Jurkat, Clone E6-1 (cell line): ENCODE measurements at regions not wholly inside any gene's neighbourhood (a gene's known extent, or its start where the extent isn't known, plus 50 kb on each side); places are given as distances from the start of the nearest gene placed in this dataset.
A peak's percentile ranks its signal among the peaks of the same experiment; 100 is the strongest.

ENCODE experiments used
- DNase-seq: peaks from one replicate; pipeline ENCODE4 v3.0.0-alpha.2; 2011; ENCODE audit warnings: low read depth, low spot score
- H3K4me3 ChIP-seq: 2 replicates; pipeline ENCODE4 v1.5.1; 2011; ENCODE audit warnings: mild to moderate bottlenecking, low read length, control low read depth, moderate library complexity

DNA sequence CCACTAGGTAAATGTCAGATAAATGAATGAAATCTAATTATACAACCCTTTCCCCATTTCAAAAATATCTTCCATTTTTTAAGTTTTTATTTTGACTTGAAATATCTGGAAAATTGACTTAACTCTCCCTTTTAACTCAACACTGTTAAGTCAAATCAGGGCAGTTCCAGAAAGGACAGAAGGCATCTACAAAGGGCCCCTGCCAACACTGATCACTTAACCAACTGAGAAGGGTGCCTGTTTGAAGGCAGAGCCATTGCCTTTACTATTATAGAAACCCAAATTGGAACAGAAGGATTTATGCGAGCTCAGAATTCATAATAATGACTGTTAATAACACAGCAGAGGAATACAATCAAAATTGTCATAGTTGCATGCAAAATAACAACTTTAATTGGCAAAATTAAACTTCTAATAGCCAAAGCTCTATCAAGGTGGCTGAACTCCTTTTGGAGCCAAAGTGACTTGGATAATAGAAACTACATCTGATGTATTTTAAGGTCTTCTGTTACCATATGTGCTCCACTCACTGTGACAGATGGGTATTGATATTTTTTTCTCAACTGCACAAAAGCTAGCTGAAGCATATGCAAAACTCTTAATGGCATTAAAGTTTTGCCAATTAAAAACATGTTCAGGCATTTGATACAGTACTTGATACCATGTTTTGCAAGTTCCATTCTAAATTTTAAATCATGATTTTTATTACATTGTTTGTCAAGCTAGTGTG is 383.8 kb downstream of the NOVA1 start:
- H3K4me3 ChIP-seq, result no peak overlapping the region
- DNase-seq, result no peak

GRCh38 chr14:26209699-26210098 is 388.1 kb downstream of the NOVA1 start:
- no peak overlapping the region for H3K4me3 ChIP-seq
- DNase-seq, result no peak

DNA sequence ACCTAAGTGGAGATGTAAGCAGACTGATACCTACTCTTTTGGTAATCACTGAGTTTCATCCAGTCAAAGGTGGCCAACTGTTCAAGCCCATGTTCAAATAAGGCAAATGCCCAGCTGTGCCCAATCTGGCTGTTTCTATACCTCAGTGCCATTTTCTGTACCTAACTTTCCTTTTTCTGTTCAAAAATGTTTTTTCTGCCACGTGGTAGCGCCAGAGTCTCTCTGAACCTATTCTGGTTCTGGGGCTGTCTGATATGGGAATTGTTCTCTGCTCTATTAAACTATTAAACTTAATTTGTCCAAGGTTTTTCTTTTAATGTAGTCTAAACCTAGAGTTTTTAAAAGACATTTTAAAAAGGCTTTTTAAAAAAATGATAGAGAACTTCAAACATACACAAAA is 391.2 kb downstream of the NOVA1 start:
- no peak overlapping the region for H3K4me3 ChIP-seq
- no peak for DNase-seq

DNA sequence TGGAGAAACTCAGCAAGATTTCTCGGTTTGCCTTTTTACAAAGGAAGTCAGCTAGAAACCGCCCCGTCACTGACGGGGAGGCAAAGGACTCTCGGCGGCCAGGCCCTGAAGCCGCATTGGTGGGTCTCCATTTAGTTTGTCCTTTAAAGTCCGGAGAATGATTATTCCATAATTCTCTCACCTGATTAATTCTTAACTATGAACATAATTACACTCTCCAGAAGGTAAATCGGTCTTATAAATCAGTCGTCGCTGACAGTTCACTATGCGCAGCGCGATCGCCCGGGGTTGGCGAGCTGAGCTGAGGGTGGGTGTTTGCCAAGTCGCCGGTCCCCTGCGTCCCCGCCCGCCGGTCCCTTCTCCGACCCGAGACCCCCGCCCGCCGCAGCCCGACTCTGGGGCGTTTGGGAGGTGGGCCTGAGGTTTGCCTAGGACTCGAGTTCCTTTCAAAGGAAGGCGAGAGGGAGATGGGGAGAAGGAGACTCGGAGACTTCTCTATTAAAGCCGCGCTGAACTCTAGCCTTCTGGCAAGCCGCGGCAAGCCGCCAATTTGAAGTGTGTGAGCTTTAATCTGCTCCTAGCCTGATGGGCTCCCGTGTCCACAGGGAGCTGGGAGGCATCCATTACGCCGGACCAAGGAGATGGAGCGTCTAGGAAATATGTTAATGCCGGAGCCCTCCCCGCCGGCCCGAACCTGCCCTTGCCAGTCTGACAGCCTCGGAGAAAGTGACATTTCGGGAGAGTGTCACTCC is 392.9 kb downstream of the NOVA1 start:
- H3K4me3 ChIP-seq, result no peak overlapping the region
- no peak for DNase-seq

DNA sequence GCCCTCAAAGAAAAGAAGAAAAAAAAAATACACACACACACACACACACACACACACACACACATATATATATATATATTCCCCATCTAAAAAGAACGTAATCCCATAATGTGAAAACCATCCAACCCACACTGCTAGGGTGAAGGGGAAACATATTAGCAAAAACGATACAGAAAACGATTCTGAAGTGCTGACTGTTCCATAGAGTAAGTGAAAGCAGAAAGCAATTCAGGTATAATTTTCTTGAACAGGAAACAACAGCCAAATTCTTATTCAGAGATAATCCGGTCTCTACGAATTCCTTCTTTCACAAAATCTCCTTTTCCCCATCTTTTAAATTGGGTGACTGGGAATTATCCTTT is 393.5 kb downstream of the NOVA1 start:
- H3K4me3 ChIP-seq, result no peak overlapping the region
- no peak for DNase-seq

DNA sequence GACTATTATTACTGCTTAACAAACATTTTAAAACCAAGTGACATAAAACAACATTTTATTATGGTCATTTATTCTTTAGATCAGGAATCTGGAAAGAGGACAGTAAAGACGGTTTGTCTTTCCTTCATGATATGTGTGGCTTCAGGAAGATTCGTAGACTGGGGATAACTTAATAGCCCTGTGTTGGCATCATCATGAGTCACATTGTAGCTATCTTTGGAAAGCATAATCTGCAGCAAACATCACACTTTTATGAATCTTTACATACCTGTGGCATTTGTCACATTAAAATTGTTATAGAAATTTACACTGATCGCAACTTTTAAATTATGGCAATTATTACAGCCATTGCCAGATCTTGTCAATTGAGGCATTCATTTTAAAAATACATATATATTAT is 397.1 kb downstream of the NOVA1 start:
- no peak overlapping the region for H3K4me3 ChIP-seq
- no peak for DNase-seq

DNA sequence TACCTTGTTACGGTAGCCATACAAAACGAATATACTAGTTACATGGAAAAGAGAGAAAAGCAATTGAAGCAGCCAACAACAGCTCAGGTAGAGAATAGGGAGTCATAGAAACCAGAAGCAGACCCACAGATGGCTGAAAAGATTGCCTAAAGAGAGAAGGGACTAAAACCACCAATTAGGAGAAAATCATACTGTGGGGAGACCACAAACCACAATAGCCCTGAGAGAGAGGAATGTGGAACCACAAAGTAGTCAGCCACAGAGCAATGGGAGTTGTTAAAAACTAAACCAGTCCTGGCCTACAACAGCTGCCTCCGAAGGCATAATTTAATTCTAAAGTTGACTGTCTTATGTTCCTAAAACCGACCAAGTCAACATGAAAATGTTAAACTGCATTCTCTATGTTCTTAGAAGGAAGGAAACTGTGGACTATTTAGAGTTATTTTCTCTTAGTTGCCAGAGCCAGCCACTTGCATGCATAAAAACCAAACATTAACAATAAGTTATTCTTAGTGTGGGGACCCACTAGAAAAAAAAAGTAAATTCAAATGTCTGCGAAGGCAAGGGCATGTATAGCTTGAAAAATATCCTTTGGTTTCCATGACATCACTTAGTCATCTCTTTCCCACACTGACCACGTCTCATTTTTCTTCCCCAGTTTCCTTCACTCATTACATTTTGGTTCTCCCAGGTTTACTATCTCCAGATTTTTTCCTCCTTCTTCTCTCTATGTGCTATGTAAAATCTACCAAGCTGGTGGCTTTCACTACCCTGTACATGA is 398.1 kb downstream of the NOVA1 start:
- peak; percentile 72 for DNase-seq
- H3K4me3 ChIP-seq, result no peak overlapping the region

GRCh38 chr14:26199096-26199495 is 398.7 kb downstream of the NOVA1 start:
- no peak for DNase-seq
- no peak overlapping the region for H3K4me3 ChIP-seq

DNA sequence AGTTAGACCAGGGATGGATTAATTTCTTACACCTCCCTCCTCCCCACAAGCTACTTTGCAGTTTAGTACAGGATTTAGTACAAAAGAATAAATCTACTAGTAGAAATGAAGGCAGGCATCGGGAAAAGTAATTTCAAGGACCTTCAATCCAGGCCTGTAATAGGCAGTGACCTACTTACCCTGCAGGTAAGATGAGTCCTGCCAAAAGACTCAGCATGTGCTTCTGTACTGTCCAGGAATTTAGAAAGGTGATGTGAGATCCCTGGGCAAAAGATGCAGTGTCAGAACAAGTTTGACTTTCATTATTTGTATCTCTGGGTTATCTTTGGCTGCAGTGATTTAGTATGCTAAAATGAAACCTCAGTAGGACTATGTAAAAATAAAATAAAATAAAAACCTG is 403.0 kb downstream of the NOVA1 start:
- DNase-seq, result no peak
- H3K4me3 ChIP-seq, result no peak overlapping the region

GRCh38 chr14:26191671-26192070 is 406.2 kb downstream of the NOVA1 start:
- DNase-seq, result no peak

GRCh38 chr14:26191123-26191522 is 406.7 kb downstream of the NOVA1 start:
- H3K4me3 ChIP-seq, result no peak overlapping the region
- DNase-seq, result no peak

More at GRCh38 chr14:26191671-26192070, 406.2 kb downstream of the NOVA1 start:
- no peak overlapping the region for H3K4me3 ChIP-seq

GRCh38 chr14:26190646-26191045 is 407.2 kb downstream of the NOVA1 start:
- no peak overlapping the region for H3K4me3 ChIP-seq
- no peak for DNase-seq

DNA sequence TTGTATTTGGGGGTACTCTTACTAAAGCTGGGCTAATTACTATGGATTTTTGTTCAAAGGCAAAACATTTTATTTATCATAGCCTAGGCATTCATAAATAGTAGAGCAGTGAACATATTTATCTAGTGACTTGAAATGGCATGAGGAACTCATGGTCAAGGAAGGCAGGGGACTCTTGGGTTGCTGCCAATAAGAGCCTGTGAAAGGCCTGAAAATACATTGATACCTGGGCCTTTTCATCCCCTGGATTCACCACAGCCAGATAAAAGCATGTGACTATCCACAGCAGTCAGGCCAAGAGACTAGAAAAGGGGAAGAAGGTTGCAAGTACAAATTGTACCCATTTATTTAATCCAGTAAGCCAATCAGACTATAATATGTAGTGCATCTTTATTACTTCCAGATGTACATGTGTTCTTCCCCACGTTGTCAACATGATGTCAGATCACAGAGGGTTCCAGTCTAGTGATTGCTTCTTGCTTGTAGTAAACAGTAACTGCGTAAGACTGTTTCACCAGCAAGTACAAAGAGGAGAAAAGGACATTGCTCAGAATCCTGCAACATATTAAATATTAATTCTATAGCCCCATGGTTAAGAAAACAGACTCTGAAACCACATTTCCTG is 409.7 kb downstream of the NOVA1 start:
- no peak overlapping the region for H3K4me3 ChIP-seq
- DNase-seq, result no peak

GRCh38 chr14:26180221-26180620 is 417.6 kb downstream of the NOVA1 start:
- no peak overlapping the region for H3K4me3 ChIP-seq
- DNase-seq, result no peak

- no peak for DNase-seq
- H3K4me3 ChIP-seq, result no peak overlapping the region
These were observed 422.2 kb downstream of the NOVA1 start for GRCh38 chr14:26175658-26176057.

DNA sequence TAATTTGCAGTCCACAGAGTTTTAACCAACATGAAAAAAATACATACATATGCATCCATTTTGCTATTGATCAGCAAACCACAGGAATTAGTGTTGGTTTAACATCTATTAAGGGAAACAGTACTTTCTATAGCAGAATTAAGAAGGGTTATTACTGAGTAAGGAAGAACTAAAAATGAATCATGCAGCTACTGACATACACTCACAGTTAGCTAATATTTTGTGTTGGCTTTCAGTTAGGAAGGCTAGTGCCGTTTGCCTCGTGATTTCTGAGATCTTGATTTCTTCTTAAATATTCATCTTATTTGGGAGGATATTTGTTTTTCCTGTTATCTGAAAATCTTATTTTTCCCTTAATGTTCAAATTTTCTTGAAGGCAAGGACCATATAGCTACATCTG is 423.4 kb downstream of the NOVA1 start:
- H3K4me3 ChIP-seq, result no peak overlapping the region

GRCh38 chr14:26173581-26174110 is 424.2 kb downstream of the NOVA1 start:
- no peak overlapping the region for H3K4me3 ChIP-seq
- DNase-seq, result no peak

More for the DNA sequence above, 423.4 kb downstream of the NOVA1 start:
- no peak for DNase-seq

DNA sequence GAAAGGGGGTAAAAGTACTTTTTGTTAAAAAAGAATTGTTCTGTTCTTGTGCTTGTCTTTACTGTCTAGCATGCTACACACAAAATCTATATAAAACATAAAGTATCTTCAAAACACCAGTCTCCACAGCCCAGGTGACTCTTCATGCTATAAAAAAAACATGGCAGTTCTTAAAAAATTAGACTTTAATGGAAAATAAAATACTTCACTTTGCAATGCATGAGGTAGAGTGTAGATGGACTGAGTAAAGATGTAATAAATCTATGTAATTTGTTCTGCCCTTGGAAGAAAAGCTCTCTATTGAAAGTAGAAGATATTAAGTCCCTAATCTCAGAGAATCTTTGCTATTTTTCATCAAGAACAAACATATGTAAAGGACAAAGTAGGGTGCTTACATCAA is 425.4 kb downstream of the NOVA1 start:
- DNase-seq, result no peak
- no peak overlapping the region for H3K4me3 ChIP-seq

DNA sequence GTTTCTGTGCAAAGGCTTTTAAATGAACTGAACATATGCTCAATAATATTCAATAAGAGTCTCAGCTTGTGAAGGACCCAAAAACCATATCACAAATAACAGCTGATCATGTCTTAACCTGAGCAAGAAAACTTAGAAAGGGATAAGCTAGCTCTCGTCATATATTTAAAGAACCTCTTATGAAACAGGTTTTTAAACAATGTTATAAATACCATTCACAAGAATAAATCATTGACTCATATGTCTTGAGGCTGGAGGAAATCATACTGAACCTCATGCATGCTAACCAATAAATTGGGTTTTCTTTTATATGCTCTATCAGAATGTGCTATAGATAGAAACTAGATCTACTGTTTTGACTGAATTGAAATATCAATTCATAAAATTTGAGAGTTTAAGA is 426.9 kb downstream of the NOVA1 start:
- DNase-seq, result no peak

More for the DNA sequence above, 426.9 kb downstream of the NOVA1 start:
- no peak overlapping the region for H3K4me3 ChIP-seq
